ENCODE measurements at regions not wholly inside any gene's neighbourhood (a gene's known extent, or its start where the extent isn't known, plus 50 kb on each side); places are given as distances from the start of the nearest gene placed in this dataset.

GRCh38 chr13:90070837-90071525, 1276.5 kb upstream of the MIR17HG start:
- no peak for DNase-seq (ENCODE audit: low read depth)

- no peak for DNase-seq (ENCODE audit: low read depth)
These were observed 1262.7 kb upstream of the MIR17HG start for GRCh38 chr13:90084684-90085290.

GRCh38 chr13:90089051-90089450, 1258.4 kb upstream of the MIR17HG start:
- DNase-seq (ENCODE audit: low read depth) = no peak

- DNase-seq (ENCODE audit: low read depth) = no peak
These were observed 1255.9 kb upstream of the MIR17HG start for GRCh38 chr13:90091611-90092010.

- no peak for DNase-seq (ENCODE audit: low read depth)
These were observed 1253.1 kb upstream of the MIR17HG start for GRCh38 chr13:90094357-90094756.

GRCh38 chr13:90098577-90098976, 1248.9 kb upstream of the MIR17HG start:
- DNase-seq (ENCODE audit: low read depth) = no peak

- DNase-seq (ENCODE audit: low read depth) = no peak
These were observed 1247.6 kb upstream of the MIR17HG start for GRCh38 chr13:90099847-90100246.

GRCh38 chr13:90103099-90103784, 1244.2 kb upstream of the MIR17HG start:
- no peak for DNase-seq (ENCODE audit: low read depth)

GRCh38 chr13:90104764-90105163, 1242.7 kb upstream of the MIR17HG start:
- DNase-seq (ENCODE audit: low read depth) = no peak

GRCh38 chr13:90105276-90105675, 1242.2 kb upstream of the MIR17HG start:
- no peak for DNase-seq (ENCODE audit: low read depth)

GRCh38 chr13:90105849-90106496, 1241.5 kb upstream of the MIR17HG start:
- no peak for DNase-seq (ENCODE audit: low read depth)

GRCh38 chr13:90107661-90108060, 1239.8 kb upstream of the MIR17HG start:
- DNase-seq (ENCODE audit: low read depth) = no peak

- no peak for DNase-seq (ENCODE audit: low read depth)
These were observed 1238.9 kb upstream of the MIR17HG start for GRCh38 chr13:90108547-90108946.

- DNase-seq (ENCODE audit: low read depth) = no peak
These were observed 1231.4 kb upstream of the MIR17HG start for GRCh38 chr13:90116121-90116520.

- DNase-seq (ENCODE audit: low read depth) = no peak
These were observed 1228.9 kb upstream of the MIR17HG start for GRCh38 chr13:90118467-90119071.

GRCh38 chr13:90120026-90120425, 1227.5 kb upstream of the MIR17HG start:
- DNase-seq (ENCODE audit: low read depth) = no peak

- no peak for DNase-seq (ENCODE audit: low read depth)
These were observed 1225.7 kb upstream of the MIR17HG start for GRCh38 chr13:90121784-90122183.

- DNase-seq (ENCODE audit: low read depth) = no peak
These were observed 1225.0 kb upstream of the MIR17HG start for GRCh38 chr13:90122531-90122930.

GRCh38 chr13:90135558-90135957, 1211.9 kb upstream of the MIR17HG start:
- DNase-seq (ENCODE audit: low read depth) = no peak

- no peak for DNase-seq (ENCODE audit: low read depth)
These were observed 1205.2 kb upstream of the MIR17HG start for GRCh38 chr13:90142251-90142650.

GRCh38 chr13:90154311-90154960, 1193.1 kb upstream of the MIR17HG start:
- DNase-seq (ENCODE audit: low read depth) = no peak

GRCh38 chr13:90156390-90156789, 1191.1 kb upstream of the MIR17HG start:
- DNase-seq (ENCODE audit: low read depth) = no peak

Measured in CMK (cell line).